Neutrophil (primary cell): ENCODE measurements at regions not wholly inside any gene's neighbourhood (a gene's known extent, or its start where the extent isn't known, plus 50 kb on each side); places are given as distances from the start of the nearest gene placed in this dataset.

Experiments used
- H3K27ac ChIP-seq: fragments of 200-600 bp; sonication (generic); 2 replicates; pipeline ENCODE4 v1.5.1; 2016; ENCODE audit warnings: mild to moderate bottlenecking, moderate library complexity
- H3K27me3 ChIP-seq: fragments of 200-600 bp; sonication (generic); 2 replicates; pipeline ENCODE4 v1.6.0; 2016; ENCODE audit warnings: mild to moderate bottlenecking
- H3K36me3 ChIP-seq: fragments of 200-600 bp; sonication (generic); 2 replicates; pipeline ENCODE4 v1.5.1; 2017
- H3K4me1 ChIP-seq, 2 experiments: fragments of 200-600 bp in 1 of 2; sonication (generic) in 1 of 2; 1 replicate in 1 of 2; 2 replicates in 1 of 2; pipeline versions ENCODE4 v1.5.1 to v1.6.1; 2013 to 2016; ENCODE audit warnings: low read depth in 1 of 2, low read length in 1 of 2, mild to moderate bottlenecking in 1 of 2, moderate library complexity in 1 of 2; ENCODE audit not compliant: control insufficient read depth in 1 of 2, insufficient read depth in 1 of 2
- H3K4me3 ChIP-seq, 2 experiments: fragments of 200-600 bp in 1 of 2; sonication (generic) in 1 of 2; 1 replicate in 1 of 2; 2 replicates in 1 of 2; pipeline ENCODE4 v1.5.1; 2013 to 2016; ENCODE audit warnings: low read depth in 1 of 2, low read length in 1 of 2, mild to moderate bottlenecking in 1 of 2, moderate library complexity in 1 of 2
- H3K9me3 ChIP-seq: fragments of 200-600 bp; sonication (generic); 2 replicates; pipeline ENCODE4 v1.5.1; 2016
- TF ChIP-seq, protein P1 (sequence below): fragments of 200-600 bp; sonication (generic); IDR thresholded peaks from 2 replicates; pipeline ENCODE4 v1.5.1; 2016; ENCODE audit warnings: antibody characterized with exemption

- Histone ChIP-seq H3K4me1 (no peaks in the 10 kb centered on the region), H3K27me3 (no peaks in the 10 kb centered on the region), H3K27ac (no peak overlapping the region), H3K9me3 (no peaks in the 10 kb centered on the region), H3K4me3 (no peak overlapping the region), H3K36me3 (no peaks in the 10 kb centered on the region)
- TF ChIP-seq, protein P1, sequence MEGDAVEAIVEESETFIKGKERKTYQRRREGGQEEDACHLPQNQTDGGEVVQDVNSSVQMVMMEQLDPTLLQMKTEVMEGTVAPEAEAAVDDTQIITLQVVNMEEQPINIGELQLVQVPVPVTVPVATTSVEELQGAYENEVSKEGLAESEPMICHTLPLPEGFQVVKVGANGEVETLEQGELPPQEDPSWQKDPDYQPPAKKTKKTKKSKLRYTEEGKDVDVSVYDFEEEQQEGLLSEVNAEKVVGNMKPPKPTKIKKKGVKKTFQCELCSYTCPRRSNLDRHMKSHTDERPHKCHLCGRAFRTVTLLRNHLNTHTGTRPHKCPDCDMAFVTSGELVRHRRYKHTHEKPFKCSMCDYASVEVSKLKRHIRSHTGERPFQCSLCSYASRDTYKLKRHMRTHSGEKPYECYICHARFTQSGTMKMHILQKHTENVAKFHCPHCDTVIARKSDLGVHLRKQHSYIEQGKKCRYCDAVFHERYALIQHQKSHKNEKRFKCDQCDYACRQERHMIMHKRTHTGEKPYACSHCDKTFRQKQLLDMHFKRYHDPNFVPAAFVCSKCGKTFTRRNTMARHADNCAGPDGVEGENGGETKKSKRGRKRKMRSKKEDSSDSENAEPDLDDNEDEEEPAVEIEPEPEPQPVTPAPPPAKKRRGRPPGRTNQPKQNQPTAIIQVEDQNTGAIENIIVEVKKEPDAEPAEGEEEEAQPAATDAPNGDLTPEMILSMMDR: no peak
Measured at GRCh38 chr21:27103768-27104167, 136.9 kb upstream of the ADAMTS5 start.

- no peaks in the 10 kb centered on the region for H3K36me3 ChIP-seq
- no peaks in the 10 kb centered on the region for H3K9me3 ChIP-seq
- H3K4me1 ChIP-seq: no peaks in the 10 kb centered on the region
- H3K27ac ChIP-seq: no peak overlapping the region
- H3K27me3 ChIP-seq: no peaks in the 10 kb centered on the region
- H3K4me3 ChIP-seq: no peak overlapping the region
- TF ChIP-seq, protein P1: no peak
Measured at GRCh38 chr21:27101523-27101922, 134.6 kb upstream of the ADAMTS5 start.

GRCh38 chr21:27094184-27094948 lies 127.5 kb upstream of the ADAMTS5 start:
- H3K27me3 ChIP-seq: no peaks in the 10 kb centered on the region
- no peak overlapping the region for H3K27ac ChIP-seq
- H3K36me3 ChIP-seq: no peaks in the 10 kb centered on the region
- H3K4me1 ChIP-seq: no peaks in the 10 kb centered on the region
- no peaks in the 10 kb centered on the region for H3K9me3 ChIP-seq
- no peak overlapping the region for H3K4me3 ChIP-seq
- TF ChIP-seq, protein P1: no peak

DNA sequence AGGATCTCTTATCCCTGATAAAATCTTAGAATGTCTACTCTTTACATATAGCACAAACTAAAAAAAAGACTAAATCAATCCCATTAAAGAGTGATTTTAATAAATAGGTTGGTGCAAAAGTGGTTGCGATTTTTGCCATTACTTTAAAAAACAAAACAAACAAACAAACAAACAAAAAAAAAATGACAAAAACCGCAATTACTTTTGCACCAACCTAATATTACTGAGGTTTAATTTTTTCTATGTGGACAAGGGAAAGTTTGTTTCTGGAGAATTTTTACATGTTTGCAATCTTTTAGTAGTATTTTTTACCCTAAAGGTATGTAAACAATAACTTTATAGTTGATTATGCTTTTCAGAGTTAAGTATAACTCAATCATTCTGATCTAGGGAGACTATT lies 119.7 kb upstream of the ADAMTS5 start:
- Histone ChIP-seq H3K4me1 (no peaks in the 10 kb centered on the region), H3K9me3 (no peaks in the 10 kb centered on the region), H3K27me3 (no peaks in the 10 kb centered on the region), H3K27ac (no peak overlapping the region), H3K4me3 (no peak overlapping the region), H3K36me3 (no peaks in the 10 kb centered on the region)
- TF ChIP-seq, protein P1: no peak

GRCh38 chr21:27086186-27086585 lies 119.3 kb upstream of the ADAMTS5 start:
- Histone ChIP-seq H3K4me3 (no peak overlapping the region), H3K27ac (no peak overlapping the region), H3K9me3 (no peaks in the 10 kb centered on the region), H3K36me3 (no peaks in the 10 kb centered on the region), H3K4me1 (no peaks in the 10 kb centered on the region), H3K27me3 (no peaks in the 10 kb centered on the region)
- TF ChIP-seq, protein P1: no peak
